SK-N-SH (cell line): ENCODE measurements at regions not wholly inside any gene's neighbourhood (a gene's known extent, or its start where the extent isn't known, plus 50 kb on each side); places are given as distances from the start of the nearest gene placed in this dataset.

Experiments
- CTCF ChIA-PET: fragments of 300-600, 350-600 bp; formaldehyde crosslinking; extraction: SDS; loops from one replicate; lab custom pipeline; 2021; lab: Yijun Ruan, JAX
- POLR2A ChIA-PET: fragments of 350-600 bp; sonication (Branson Sonifier 250); formaldehyde crosslinking; extraction: SDS; loops from one replicate; lab custom pipeline; 2020; ENCODE audit warnings: antibody characterized with exemption, inconsistent platforms; lab: Yijun Ruan, JAX
- DNase-seq: peaks from one replicate; pipeline ENCODE4 v3.0.0; 2012
- H2AFZ ChIP-seq: fragments of 200-600 bp; sonication (generic); 2 replicates; pipeline ENCODE4 v1.8.1; 2016; ENCODE audit warnings: antibody characterized with exemption, mild to moderate bottlenecking, low read depth
- H3F3A ChIP-seq: fragments of 200-600 bp; sonication (generic); replicated peaks from 2 replicates; pipeline ENCODE3; 2016; ENCODE audit warnings: antibody characterized with exemption, mild to moderate bottlenecking; ENCODE audit not compliant: insufficient read depth
- H3K27ac ChIP-seq, 2 experiments: fragments of 200-500 bp in 1 of 2; fragments of 200-600 bp in 1 of 2; sonication (Bioruptor generic) in 1 of 2; sonication (generic), shearing (Covaris generic) in 1 of 2; 2 replicates each; pipeline versions ENCODE4 v1.5.1 to v1.6.1; 2014 to 2016; ENCODE audit warnings: low read depth in 2 of 2, inconsistent platforms in 1 of 2, low read length in 1 of 2, mild to moderate bottlenecking in 1 of 2, mixed read lengths in 1 of 2
- H3K27me3 ChIP-seq: fragments of 200-600 bp; sonication (generic), shearing (Covaris generic); 2 replicates; pipeline ENCODE4 v1.6.1; 2016; ENCODE audit warnings: mixed run types; ENCODE audit not compliant: insufficient read depth
- H3K36me3 ChIP-seq, 2 experiments: fragments of 200-500 bp in 1 of 2; fragments of 200-600 bp in 1 of 2; sonication (Bioruptor generic) in 1 of 2; sonication (generic) in 1 of 2; replicated peaks in 1 of 2; 2 replicates each; pipeline versions ENCODE3 to v1.5.1; 2014 to 2016; ENCODE audit warnings: low read length in 1 of 2, mild to moderate bottlenecking in 1 of 2; ENCODE audit not compliant: insufficient read depth in 2 of 2, control insufficient read depth in 1 of 2
- H3K4me1 ChIP-seq, 2 experiments: fragments of 200-500 bp in 1 of 2; fragments of 200-600 bp in 1 of 2; sonication (Bioruptor generic) in 1 of 2; sonication (generic), shearing (Covaris generic) in 1 of 2; 2 replicates each; pipeline versions ENCODE4 v1.5.1 to v1.6.1; 2014 to 2016; ENCODE audit warnings: low read depth in 1 of 2, low read length in 1 of 2, mixed run types in 1 of 2; ENCODE audit not compliant: insufficient read depth in 2 of 2, control insufficient read depth in 1 of 2
- H3K4me2 ChIP-seq: fragments of 200-600 bp; sonication (generic), shearing (Covaris generic); 2 replicates; pipeline ENCODE4 v1.6.1; 2017; ENCODE audit warnings: mixed run types
- H3K4me3 ChIP-seq, 2 experiments: fragments of 200-500 bp in 1 of 2; fragments of 200-600 bp in 1 of 2; sonication (Bioruptor generic) in 1 of 2; sonication (generic), shearing (Covaris generic) in 1 of 2; 2 replicates each; pipeline versions ENCODE4 v1.5.1 to v1.8.1; 2014 to 2016; ENCODE audit warnings: low read depth in 2 of 2, inconsistent platforms in 1 of 2, low read length in 1 of 2, mild to moderate bottlenecking in 1 of 2, mixed read lengths in 1 of 2, moderate library complexity in 1 of 2
- H3K79me2 ChIP-seq: fragments of 200-600 bp; sonication (generic); 2 replicates; pipeline ENCODE4 v1.8.1; 2017; ENCODE audit warnings: mild to moderate bottlenecking; ENCODE audit not compliant: insufficient read depth
- H3K9ac ChIP-seq: fragments of 200-600 bp; sonication (generic); 2 replicates; pipeline ENCODE4 v1.6.1; 2017; ENCODE audit warnings: mixed run types
- H3K9me2 ChIP-seq: fragments of 200-600 bp; sonication (generic); 2 replicates; pipeline ENCODE4 v1.6.1; 2017; ENCODE audit warnings: mixed run types
- H3K9me3 ChIP-seq: fragments of 200-600 bp; sonication (generic); 2 replicates; pipeline ENCODE4 v1.6.1; 2017; ENCODE audit warnings: mixed run types, mild to moderate bottlenecking, moderate library complexity
- H4K20me1 ChIP-seq: fragments of 200-600 bp; sonication (generic); 2 replicates; pipeline ENCODE4 v1.6.1; 2017; ENCODE audit warnings: mild to moderate bottlenecking, mixed run types; ENCODE audit not compliant: insufficient read depth
- CHD2 ChIP-seq: fragments of 150-350 bp; IDR thresholded peaks from 2 replicates; pipeline ENCODE4 v1.6.1; 2018; ENCODE audit warnings: low read length; ENCODE audit not compliant: partially characterized antibody
- ELF1 ChIP-seq: IDR thresholded peaks from 2 replicates; pipeline ENCODE4 v1.4.0; 2012
- EZH2phosphoT487 ChIP-seq: fragments of 200-600 bp; sonication (generic); IDR thresholded peaks from 2 replicates; pipeline ENCODE4 v1.6.1; 2017; ENCODE audit warnings: low read depth, mixed run types, mild to moderate bottlenecking, antibody characterized with exemption, moderate library complexity, borderline replicate concordance
- FOXM1 ChIP-seq: IDR thresholded peaks from 2 replicates; pipeline ENCODE4 v1.4.0; 2012; ENCODE audit warnings: low read depth, mild to moderate bottlenecking
- JUND ChIP-seq: IDR thresholded peaks from 2 replicates; pipeline ENCODE4 v1.4.0; 2012
- MEF2A ChIP-seq: IDR thresholded peaks from 2 replicates; pipeline ENCODE4 v1.4.0; 2012; ENCODE audit warnings: low read depth, borderline replicate concordance
- POLR2AphosphoS5 ChIP-seq: IDR thresholded peaks from 2 replicates; pipeline ENCODE4 v1.6.1; 2012; ENCODE audit warnings: low read depth, low read length
- RAD21 ChIP-seq: IDR thresholded peaks from 2 replicates; pipeline ENCODE4 v1.6.1; 2012; ENCODE audit warnings: mild to moderate bottlenecking, low read length
- RCOR1 ChIP-seq: fragments of 150-350 bp; IDR thresholded peaks from 2 replicates; pipeline ENCODE4 v1.6.1; 2017; ENCODE audit warnings: antibody characterized with exemption, low read length
- RFX5 ChIP-seq: IDR thresholded peaks from 2 replicates; pipeline ENCODE4 v1.6.1; 2012; ENCODE audit warnings: mild to moderate bottlenecking, improper control_type of control experiment, low read length
- RXRA ChIP-seq: IDR thresholded peaks from 2 replicates; pipeline ENCODE4 v1.4.0; 2012; ENCODE audit warnings: low read depth, mild to moderate bottlenecking, borderline replicate concordance
- SIN3A ChIP-seq: IDR thresholded peaks from 2 replicates; pipeline ENCODE4 v1.6.1; 2012; ENCODE audit warnings: low read depth, mild to moderate bottlenecking, low read length, moderate library complexity, borderline replicate concordance
- SMC3 ChIP-seq: IDR thresholded peaks from 2 replicates; pipeline ENCODE4 v1.6.1; 2012; ENCODE audit warnings: low read depth, low read length, improper control_type of control experiment
- TCF12 ChIP-seq: IDR thresholded peaks from 2 replicates; pipeline ENCODE4 v1.4.0; 2012
- USF1 ChIP-seq: IDR thresholded peaks from 2 replicates; pipeline ENCODE4 v1.4.0; 2012; ENCODE audit warnings: low read depth, borderline replicate concordance
- YY1 ChIP-seq: IDR thresholded peaks from 2 replicates; pipeline ENCODE4 v1.4.0; 2012; ENCODE audit warnings: low read depth, mild to moderate bottlenecking
- WGBS: methylation state at CpG from one replicate; pipeline ENCODE4 v1.1.6; 2017; ENCODE audit warnings: low lambda C conversion rate; 5-methylcytosine and 5-hydroxymethylcytosine counted together
- TF ChIP-seq, protein P1 (sequence below): fragments of 150-350 bp; IDR thresholded peaks from 2 replicates; pipeline ENCODE4 v1.6.1; 2017; ENCODE audit warnings: antibody characterized with exemption, low read length, low read depth, borderline replicate concordance
- TF ChIP-seq, protein P2 (sequence below): IDR thresholded peaks from 2 replicates; pipeline ENCODE4 v1.4.0; 2012; ENCODE audit warnings: low read depth, borderline replicate concordance
- TF ChIP-seq, protein P3 (sequence below): fragments of 150-350 bp; IDR thresholded peaks from 2 replicates; pipeline ENCODE4 v1.6.1; 2016; ENCODE audit warnings: mild to moderate bottlenecking, low read depth, low read length

DNA sequence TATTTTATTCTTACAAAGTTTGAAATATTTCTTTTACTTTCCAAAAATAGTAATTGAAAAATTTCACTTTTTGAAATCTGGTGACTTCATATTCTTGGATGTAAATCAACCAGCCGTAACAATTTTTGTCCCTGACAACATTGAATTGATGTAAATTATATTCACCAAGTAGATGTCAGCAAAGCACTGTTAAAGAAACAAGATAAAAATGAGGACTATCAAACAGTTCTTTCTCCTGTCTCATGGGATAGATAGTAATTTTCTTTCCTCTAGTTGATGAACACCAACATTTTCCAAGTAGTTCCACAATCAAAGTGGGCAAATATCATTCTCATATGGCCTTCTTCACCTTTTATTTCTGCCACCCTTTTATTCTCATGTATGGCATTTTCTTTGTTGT, 1461.9 kb downstream of the MAT2B start:
- Histone ChIP-seq H3K27ac (no peak overlapping the region), H2AFZ (no peak overlapping the region), H3F3A (no peaks in the 10 kb centered on the region), H3K4me2 (no peak overlapping the region), H3K4me1 (no peaks in the 10 kb centered on the region), H3K4me3 (no peak overlapping the region), H3K79me2 (no peaks in the 10 kb centered on the region), H4K20me1 (no peaks in the 10 kb centered on the region), H3K9me3 (no peaks in the 10 kb centered on the region), H3K9me2 (no peaks in the 10 kb centered on the region), H3K36me3 (no peaks in the 10 kb centered on the region), H3K27me3 (no peaks in the 10 kb centered on the region), H3K9ac (no peak overlapping the region)
- CTCF ChIA-PET: interaction anchor here (0.6 to 1.4 kb wide), 2 partner anchors 9 to 15 kb away, joined by 3 read pairs; no protein-coding TSS in a partner anchor
- WGBS: 67% methylated on average over 1 of the region's 1 CpG
- TF ChIP-seq RFX5: no peak
- no peak for DNase-seq
- POLR2A ChIA-PET: no interaction called here

- Histone ChIP-seq H3K9me3 (0 out of 2 replicates have a peak, but pooled peaks cover 6% of the 10 kb centered on the region), H3K36me3 (no peaks in the 10 kb centered on the region), H3K27ac (no peak overlapping the region), H2AFZ (no peak overlapping the region), H4K20me1 (no peaks in the 10 kb centered on the region), H3K79me2 (no peaks in the 10 kb centered on the region), H3K4me1 (no peaks in the 10 kb centered on the region), H3K9ac (no peak overlapping the region), H3F3A (no peaks in the 10 kb centered on the region), H3K4me3 (no peak overlapping the region), H3K9me2 (no peaks in the 10 kb centered on the region), H3K27me3 (no peaks in the 10 kb centered on the region), H3K4me2 (no peak overlapping the region)
- no peak for DNase-seq
- WGBS: 0% methylated on average over 1 of the region's 1 CpG
- ChIA-PET POLR2A (no interaction called here), CTCF (interaction anchor here (2.2 kb wide), 1 partner anchor 14 kb away, joined by 6 read pairs; no protein-coding TSS in a partner anchor)
- TF ChIP-seq ELF1 (no peak), YY1 (no peak), EZH2phosphoT487 (no peak), RAD21 (no peak), MEF2A (no peak), USF1 (no peak), JUND (no peak), POLR2AphosphoS5 (no peak), FOXM1 (no peak), RXRA (no peak), RFX5 (no peak), SIN3A (no peak), TCF12 (no peak), SMC3 (no peak), RCOR1 (no peak), CHD2 (no peak)
- TF ChIP-seq, protein P1, sequence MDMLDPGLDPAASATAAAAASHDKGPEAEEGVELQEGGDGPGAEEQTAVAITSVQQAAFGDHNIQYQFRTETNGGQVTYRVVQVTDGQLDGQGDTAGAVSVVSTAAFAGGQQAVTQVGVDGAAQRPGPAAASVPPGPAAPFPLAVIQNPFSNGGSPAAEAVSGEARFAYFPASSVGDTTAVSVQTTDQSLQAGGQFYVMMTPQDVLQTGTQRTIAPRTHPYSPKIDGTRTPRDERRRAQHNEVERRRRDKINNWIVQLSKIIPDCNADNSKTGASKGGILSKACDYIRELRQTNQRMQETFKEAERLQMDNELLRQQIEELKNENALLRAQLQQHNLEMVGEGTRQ: no peak
- TF ChIP-seq, protein P2, sequence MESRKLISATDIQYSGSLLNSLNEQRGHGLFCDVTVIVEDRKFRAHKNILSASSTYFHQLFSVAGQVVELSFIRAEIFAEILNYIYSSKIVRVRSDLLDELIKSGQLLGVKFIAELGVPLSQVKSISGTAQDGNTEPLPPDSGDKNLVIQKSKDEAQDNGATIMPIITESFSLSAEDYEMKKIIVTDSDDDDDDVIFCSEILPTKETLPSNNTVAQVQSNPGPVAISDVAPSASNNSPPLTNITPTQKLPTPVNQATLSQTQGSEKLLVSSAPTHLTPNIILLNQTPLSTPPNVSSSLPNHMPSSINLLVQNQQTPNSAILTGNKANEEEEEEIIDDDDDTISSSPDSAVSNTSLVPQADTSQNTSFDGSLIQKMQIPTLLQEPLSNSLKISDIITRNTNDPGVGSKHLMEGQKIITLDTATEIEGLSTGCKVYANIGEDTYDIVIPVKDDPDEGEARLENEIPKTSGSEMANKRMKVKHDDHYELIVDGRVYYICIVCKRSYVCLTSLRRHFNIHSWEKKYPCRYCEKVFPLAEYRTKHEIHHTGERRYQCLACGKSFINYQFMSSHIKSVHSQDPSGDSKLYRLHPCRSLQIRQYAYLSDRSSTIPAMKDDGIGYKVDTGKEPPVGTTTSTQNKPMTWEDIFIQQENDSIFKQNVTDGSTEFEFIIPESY: no peak
- TF ChIP-seq, protein P3, sequence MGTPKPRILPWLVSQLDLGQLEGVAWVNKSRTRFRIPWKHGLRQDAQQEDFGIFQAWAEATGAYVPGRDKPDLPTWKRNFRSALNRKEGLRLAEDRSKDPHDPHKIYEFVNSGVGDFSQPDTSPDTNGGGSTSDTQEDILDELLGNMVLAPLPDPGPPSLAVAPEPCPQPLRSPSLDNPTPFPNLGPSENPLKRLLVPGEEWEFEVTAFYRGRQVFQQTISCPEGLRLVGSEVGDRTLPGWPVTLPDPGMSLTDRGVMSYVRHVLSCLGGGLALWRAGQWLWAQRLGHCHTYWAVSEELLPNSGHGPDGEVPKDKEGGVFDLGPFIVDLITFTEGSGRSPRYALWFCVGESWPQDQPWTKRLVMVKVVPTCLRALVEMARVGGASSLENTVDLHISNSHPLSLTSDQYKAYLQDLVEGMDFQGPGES: no peak
Measured at GRCh38 chr5:164972973-164973372, 1467.6 kb downstream of the MAT2B start.
